NB4 (cell line): ENCODE measurements at regions not wholly inside any gene's neighbourhood (a gene's known extent, or its start where the extent isn't known, plus 50 kb on each side); places are given as distances from the start of the nearest gene placed in this dataset.

Experiments
- MYC ChIP-seq: IDR thresholded peaks from 2 replicates; pipeline ENCODE4 v1.6.1; 2011; ENCODE audit warnings: low read depth, low read length
- POLR2A ChIP-seq: IDR thresholded peaks from 2 replicates; pipeline ENCODE4 v1.6.1; 2011; ENCODE audit warnings: mild to moderate bottlenecking; ENCODE audit not compliant: insufficient read length; ENCODE audit errors: extremely low read depth
- TF ChIP-seq, protein P1 (sequence below): IDR thresholded peaks from one replicate; pipeline ENCODE4 v1.5.1; 2012; ENCODE audit warnings: low read depth, low read length
- TF ChIP-seq, protein P2 (sequence below): IDR thresholded peaks from 2 replicates; pipeline ENCODE4 v1.6.1; 2011; ENCODE audit warnings: low read depth, low read length

DNA sequence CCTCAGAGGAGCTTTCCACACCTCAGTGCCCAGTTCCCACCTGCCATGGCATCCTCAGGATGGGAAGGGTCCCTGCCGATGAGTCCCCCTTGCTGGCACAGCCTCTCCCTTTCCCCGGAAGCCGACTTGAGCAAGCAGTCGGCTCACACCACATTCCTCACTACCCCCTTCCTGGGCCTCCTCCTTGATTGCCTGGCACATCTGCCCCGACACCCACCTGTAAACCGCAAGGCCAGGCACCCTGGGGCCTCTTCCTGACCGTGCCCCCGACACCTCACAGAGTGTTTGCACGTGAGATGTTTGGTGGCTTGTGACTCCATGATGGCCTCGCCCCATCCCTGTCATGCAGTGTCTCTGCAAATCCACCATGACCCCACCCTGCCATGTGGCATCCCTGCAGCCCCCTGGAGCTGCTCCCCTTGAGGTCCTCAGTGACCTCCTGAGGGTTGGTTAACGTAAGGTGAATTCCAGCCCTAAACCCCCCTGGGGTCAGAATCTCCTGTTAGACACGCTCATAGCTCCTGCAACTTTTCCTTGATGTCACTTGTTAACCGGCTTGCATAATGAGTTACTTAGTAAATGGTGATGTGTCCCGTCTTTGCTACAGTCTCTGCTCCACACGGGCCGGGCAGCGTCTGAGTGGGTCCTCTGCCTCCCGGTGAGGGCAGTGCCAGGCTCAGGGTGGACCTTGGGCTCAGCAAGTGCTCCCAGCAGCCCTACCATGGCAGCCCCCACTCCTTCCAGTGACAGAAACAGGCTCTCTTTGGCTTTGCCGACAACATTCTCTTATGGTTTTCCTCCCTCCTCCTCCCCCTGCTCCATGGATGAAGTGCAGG lies 115.9 kb upstream of the FRMD1 start:
- TF ChIP-seq, protein P1, sequence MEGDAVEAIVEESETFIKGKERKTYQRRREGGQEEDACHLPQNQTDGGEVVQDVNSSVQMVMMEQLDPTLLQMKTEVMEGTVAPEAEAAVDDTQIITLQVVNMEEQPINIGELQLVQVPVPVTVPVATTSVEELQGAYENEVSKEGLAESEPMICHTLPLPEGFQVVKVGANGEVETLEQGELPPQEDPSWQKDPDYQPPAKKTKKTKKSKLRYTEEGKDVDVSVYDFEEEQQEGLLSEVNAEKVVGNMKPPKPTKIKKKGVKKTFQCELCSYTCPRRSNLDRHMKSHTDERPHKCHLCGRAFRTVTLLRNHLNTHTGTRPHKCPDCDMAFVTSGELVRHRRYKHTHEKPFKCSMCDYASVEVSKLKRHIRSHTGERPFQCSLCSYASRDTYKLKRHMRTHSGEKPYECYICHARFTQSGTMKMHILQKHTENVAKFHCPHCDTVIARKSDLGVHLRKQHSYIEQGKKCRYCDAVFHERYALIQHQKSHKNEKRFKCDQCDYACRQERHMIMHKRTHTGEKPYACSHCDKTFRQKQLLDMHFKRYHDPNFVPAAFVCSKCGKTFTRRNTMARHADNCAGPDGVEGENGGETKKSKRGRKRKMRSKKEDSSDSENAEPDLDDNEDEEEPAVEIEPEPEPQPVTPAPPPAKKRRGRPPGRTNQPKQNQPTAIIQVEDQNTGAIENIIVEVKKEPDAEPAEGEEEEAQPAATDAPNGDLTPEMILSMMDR = no peak
- TF ChIP-seq POLR2A = no peak
- no peak for TF ChIP-seq MYC
- TF ChIP-seq, protein P2, sequence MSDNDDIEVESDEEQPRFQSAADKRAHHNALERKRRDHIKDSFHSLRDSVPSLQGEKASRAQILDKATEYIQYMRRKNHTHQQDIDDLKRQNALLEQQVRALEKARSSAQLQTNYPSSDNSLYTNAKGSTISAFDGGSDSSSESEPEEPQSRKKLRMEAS = no peak
